ENCODE measurements at regions not wholly inside any gene's neighbourhood (a gene's known extent, or its start where the extent isn't known, plus 50 kb on each side); places are given as distances from the start of the nearest gene placed in this dataset.

- Histone ChIP-seq H3K9me3 (ENCODE audit: control insufficient read depth, low read depth, low read length) (no peaks in the 10 kb centered on the region), H2BK120ac (ENCODE audit: low read depth, low read length, poor library complexity, severe bottlenecking) (no peak overlapping the region), H3K9ac (ENCODE audit: extremely low read depth, insufficient read length, low read length) (no peak overlapping the region), H2AK5ac (ENCODE audit: insufficient read length, low read length) (no peak overlapping the region), H3K27me3 (ENCODE audit: insufficient read depth, low read length) (no peaks in the 10 kb centered on the region), H2BK15ac (ENCODE audit: low read depth, low read length) (no peak overlapping the region), H2BK12ac (ENCODE audit: insufficient read length, low read depth, low read length) (no peak overlapping the region), H3K23ac (ENCODE audit: insufficient read length, low read depth, low read length) (no peak overlapping the region), H3K4me1 (ENCODE audit: insufficient read depth, low read length) (peaks cover 4% of the 10 kb centered on the region), H4K91ac (ENCODE audit: insufficient read length, low read depth, low read length) (no peak overlapping the region), H3T11ph (ENCODE audit: low read length) (no peak overlapping the region), H3K14ac (ENCODE audit: insufficient read depth, low read length) (no peak overlapping the region), H3K4ac (ENCODE audit: low read depth, low read length) (no peak overlapping the region), H3K79me1 (ENCODE audit: insufficient read depth, low read depth, low read length, poor library complexity, severe bottlenecking) (no peaks in the 10 kb centered on the region), H3K27ac (ENCODE audit: insufficient read length, low read depth, low read length) (no peak overlapping the region), H4K20me1 (ENCODE audit: control insufficient read depth, insufficient read depth, insufficient read length) (no peaks in the 10 kb centered on the region), H2BK5ac (ENCODE audit: insufficient read length, low read length) (no peak overlapping the region), H2AFZ (ENCODE audit: low read length) (no peak overlapping the region), H4K8ac (replicated peaks; ENCODE audit: insufficient read length, low read depth, low read length) (no peak overlapping the region), H3K18ac (ENCODE audit: insufficient read length, low read depth, low read length) (no peak overlapping the region), H4K5ac (ENCODE audit: insufficient read length, low read depth, low read length) (no peak overlapping the region), H3K23me2 (ENCODE audit: insufficient read length, low read depth, low read length, poor library complexity, severe bottlenecking) (no peaks in the 10 kb centered on the region), H2BK20ac (ENCODE audit: low read depth, low read length, poor library complexity, severe bottlenecking) (no peak overlapping the region), H3K56ac (ENCODE audit: insufficient read length, low read depth, low read length) (no peak overlapping the region), H3K79me2 (ENCODE audit: insufficient read depth, low read length) (no peaks in the 10 kb centered on the region), H3K4me2 (ENCODE audit: insufficient read depth, insufficient read length, low read length) (no peak overlapping the region)
- Mint-ChIP-seq H3K9me3 (peaks cover 4 to 6% of the 10 kb centered on the region in 2 experiments; a peak in 4 of 5 replicates), H3K27ac (no peak overlapping the region), H3K4me3 (no peak overlapping the region), H3K4me1 (peaks cover 29 to 34% of the 10 kb centered on the region in 2 experiments), H3K36me3 (ENCODE audit: insufficient read depth in 1 of 3, low read depth in 3 of 3) (peaks cover 0 to 11% (median 0%) of the 10 kb centered on the region in 3 experiments; a peak in 4 of 7 replicates), H3K27me3 (ENCODE audit: low read depth) (no peaks in the 10 kb centered on the region; the same call in 1 of the 2 replicates)
- WGBS (ENCODE audit: extremely low coverage, insufficient read length, low lambda C conversion rate), result no CpG with 5 or more reads among the region's 3 CpGs
- no peak for DNase-seq
- TF ChIP-seq CTCF (conservative IDR thresholded peaks at IDR 0.05), result no peak
Observed at GRCh38 chr5:124090115-124090514, 578.1 kb downstream of the CSNK1G3 start.
